ENCODE measurements at regions not wholly inside any gene's neighbourhood (a gene's known extent, or its start where the extent isn't known, plus 50 kb on each side); places are given as distances from the start of the nearest gene placed in this dataset.

DNA sequence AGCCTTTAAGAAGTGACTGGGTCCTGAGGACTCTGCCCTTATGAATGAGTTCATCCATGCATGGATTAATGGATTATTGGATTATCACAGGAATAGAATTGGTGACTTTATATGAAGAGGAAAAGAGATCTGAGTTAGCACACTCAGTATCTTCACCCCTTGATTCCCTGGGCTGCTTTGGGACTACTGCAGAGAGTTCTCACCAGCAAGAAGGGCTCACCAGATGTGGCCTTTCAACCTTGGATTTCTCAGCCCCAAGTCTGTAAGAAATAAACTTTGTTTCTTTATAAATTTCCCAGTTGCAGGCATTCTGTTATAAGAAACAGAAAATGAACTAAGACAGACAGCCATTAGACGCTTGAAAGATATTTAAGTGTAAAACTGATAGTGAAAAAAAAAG lies 509.2 kb downstream of the FLRT2 start:
- no peak for DNase-seq (ENCODE audit: low read depth in 1 of 2, low spot score in 1 of 2)
- Histone ChIP-seq H3K9me3 (ENCODE audit: low read depth) (no peaks in the 10 kb centered on the region), H3K27me3 (no peaks in the 10 kb centered on the region), H3K4me3 (no peak overlapping the region), H3K36me3 (no peaks in the 10 kb centered on the region), H3K27ac (no peak overlapping the region), H3K4me1 (ENCODE audit: low read depth) (no peaks in the 10 kb centered on the region)
- no peak for TF ChIP-seq CTCF (IDR thresholded peaks at IDR 0.05; ENCODE audit: low read depth, low read length)

GRCh38 chr14:86038387-86039042 lies 508.6 kb downstream of the FLRT2 start:
- H3K27ac ChIP-seq, result no peak overlapping the region
- no peaks in the 10 kb centered on the region for H3K27me3 ChIP-seq
- H3K36me3 ChIP-seq, result no peaks in the 10 kb centered on the region
- DNase-seq (ENCODE audit: low read depth in 1 of 2, low spot score in 1 of 2), result peak; percentile 69 to 76
- peak; percentile 86 for TF ChIP-seq CTCF (IDR thresholded peaks at IDR 0.05; ENCODE audit: low read depth, low read length)
- no peaks in the 10 kb centered on the region for H3K4me1 ChIP-seq (ENCODE audit: low read depth)
- no peaks in the 10 kb centered on the region for H3K9me3 ChIP-seq (ENCODE audit: low read depth)
- no peak overlapping the region for H3K4me3 ChIP-seq

- Histone ChIP-seq H3K36me3 (no peaks in the 10 kb centered on the region), H3K4me3 (no peak overlapping the region), H3K4me1 (ENCODE audit: low read depth) (no peaks in the 10 kb centered on the region), H3K27me3 (no peaks in the 10 kb centered on the region), H3K9me3 (ENCODE audit: low read depth) (no peaks in the 10 kb centered on the region), H3K27ac (no peak overlapping the region)
- peak; percentile 38 to 43 for DNase-seq (ENCODE audit: low read depth in 1 of 2, low spot score in 1 of 2)
- TF ChIP-seq CTCF (IDR thresholded peaks at IDR 0.05; ENCODE audit: low read depth, low read length), result peak; percentile 56
Observed at GRCh38 chr14:86035882-86036281, 505.9 kb downstream of the FLRT2 start.

GRCh38 chr14:86027990-86028389 lies 498.0 kb downstream of the FLRT2 start:
- TF ChIP-seq CTCF (IDR thresholded peaks at IDR 0.05; ENCODE audit: low read depth, low read length), result no peak
- H3K4me1 ChIP-seq (ENCODE audit: low read depth), result no peaks in the 10 kb centered on the region
- no peak for DNase-seq (ENCODE audit: low read depth in 1 of 2, low spot score in 1 of 2)
- no peak overlapping the region for H3K4me3 ChIP-seq
- no peaks in the 10 kb centered on the region for H3K36me3 ChIP-seq
- H3K27me3 ChIP-seq, result no peaks in the 10 kb centered on the region
- peaks cover 3% of the 10 kb centered on the region for H3K9me3 ChIP-seq (ENCODE audit: low read depth)
- H3K27ac ChIP-seq, result no peak overlapping the region

DNA sequence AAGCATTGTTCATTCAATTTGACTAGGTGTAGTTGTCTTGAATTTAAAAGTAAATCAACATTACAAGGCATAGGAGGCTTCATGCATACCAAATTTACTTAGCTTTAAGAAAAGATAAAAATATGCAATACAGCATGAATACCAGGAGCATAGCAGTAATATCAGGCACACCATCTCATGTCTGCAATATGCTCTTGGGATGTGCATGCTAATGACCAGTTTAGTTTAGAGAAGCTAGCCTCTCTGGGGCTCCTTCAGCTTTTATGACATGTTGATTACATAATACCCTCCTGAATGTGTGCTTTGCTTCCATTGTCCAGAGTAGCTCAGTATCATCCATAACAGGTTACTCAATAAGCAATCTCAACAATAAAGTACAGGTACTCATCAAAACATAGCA lies 497.2 kb downstream of the FLRT2 start:
- no peak overlapping the region for H3K4me3 ChIP-seq
- H3K27ac ChIP-seq, result no peak overlapping the region
- H3K9me3 ChIP-seq (ENCODE audit: low read depth), result peaks cover 3% of the 10 kb centered on the region
- H3K4me1 ChIP-seq (ENCODE audit: low read depth), result no peaks in the 10 kb centered on the region
- no peaks in the 10 kb centered on the region for H3K36me3 ChIP-seq
- no peak for DNase-seq (ENCODE audit: low read depth in 1 of 2, low spot score in 1 of 2)
- TF ChIP-seq CTCF (IDR thresholded peaks at IDR 0.05; ENCODE audit: low read depth, low read length), result no peak
- H3K27me3 ChIP-seq, result no peaks in the 10 kb centered on the region
